ENCODE measurements at regions not wholly inside any gene's neighbourhood (a gene's known extent, or its start where the extent isn't known, plus 50 kb on each side); places are given as distances from the start of the nearest gene placed in this dataset.

GRCh38 chr18:52219102-52219501 lies 120.9 kb upstream of the DCC start (continued):
- TF ChIP-seq, protein P1, sequence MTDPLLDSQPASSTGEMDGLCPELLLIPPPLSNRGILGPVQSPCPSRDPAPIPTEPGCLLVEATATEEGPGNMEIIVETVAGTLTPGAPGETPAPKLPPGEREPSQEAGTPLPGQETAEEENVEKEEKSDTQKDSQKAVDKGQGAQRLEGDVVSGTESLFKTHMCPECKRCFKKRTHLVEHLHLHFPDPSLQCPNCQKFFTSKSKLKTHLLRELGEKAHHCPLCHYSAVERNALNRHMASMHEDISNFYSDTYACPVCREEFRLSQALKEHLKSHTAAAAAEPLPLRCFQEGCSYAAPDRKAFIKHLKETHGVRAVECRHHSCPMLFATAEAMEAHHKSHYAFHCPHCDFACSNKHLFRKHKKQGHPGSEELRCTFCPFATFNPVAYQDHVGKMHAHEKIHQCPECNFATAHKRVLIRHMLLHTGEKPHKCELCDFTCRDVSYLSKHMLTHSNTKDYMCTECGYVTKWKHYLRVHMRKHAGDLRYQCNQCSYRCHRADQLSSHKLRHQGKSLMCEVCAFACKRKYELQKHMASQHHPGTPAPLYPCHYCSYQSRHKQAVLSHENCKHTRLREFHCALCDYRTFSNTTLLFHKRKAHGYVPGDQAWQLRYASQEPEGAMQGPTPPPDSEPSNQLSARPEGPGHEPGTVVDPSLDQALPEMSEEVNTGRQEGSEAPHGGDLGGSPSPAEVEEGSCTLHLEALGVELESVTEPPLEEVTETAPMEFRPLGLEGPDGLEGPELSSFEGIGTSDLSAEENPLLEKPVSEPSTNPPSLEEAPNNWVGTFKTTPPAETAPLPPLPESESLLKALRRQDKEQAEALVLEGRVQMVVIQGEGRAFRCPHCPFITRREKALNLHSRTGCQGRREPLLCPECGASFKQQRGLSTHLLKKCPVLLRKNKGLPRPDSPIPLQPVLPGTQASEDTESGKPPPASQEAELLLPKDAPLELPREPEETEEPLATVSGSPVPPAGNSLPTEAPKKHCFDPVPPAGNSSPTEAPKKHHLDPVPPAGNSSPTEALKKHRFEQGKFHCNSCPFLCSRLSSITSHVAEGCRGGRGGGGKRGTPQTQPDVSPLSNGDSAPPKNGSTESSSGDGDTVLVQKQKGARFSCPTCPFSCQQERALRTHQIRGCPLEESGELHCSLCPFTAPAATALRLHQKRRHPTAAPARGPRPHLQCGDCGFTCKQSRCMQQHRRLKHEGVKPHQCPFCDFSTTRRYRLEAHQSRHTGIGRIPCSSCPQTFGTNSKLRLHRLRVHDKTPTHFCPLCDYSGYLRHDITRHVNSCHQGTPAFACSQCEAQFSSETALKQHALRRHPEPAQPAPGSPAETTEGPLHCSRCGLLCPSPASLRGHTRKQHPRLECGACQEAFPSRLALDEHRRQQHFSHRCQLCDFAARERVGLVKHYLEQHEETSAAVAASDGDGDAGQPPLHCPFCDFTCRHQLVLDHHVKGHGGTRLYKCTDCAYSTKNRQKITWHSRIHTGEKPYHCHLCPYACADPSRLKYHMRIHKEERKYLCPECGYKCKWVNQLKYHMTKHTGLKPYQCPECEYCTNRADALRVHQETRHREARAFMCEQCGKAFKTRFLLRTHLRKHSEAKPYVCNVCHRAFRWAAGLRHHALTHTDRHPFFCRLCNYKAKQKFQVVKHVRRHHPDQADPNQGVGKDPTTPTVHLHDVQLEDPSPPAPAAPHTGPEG (CRISPR knock-in tag; IDR thresholded peaks at IDR 0.05) = no peak

GRCh38 chr18:52220062-52220591 lies 119.9 kb upstream of the DCC start:
- no peak for FAIRE-seq

More at GRCh38 chr18:52220062-52220591, 119.9 kb upstream of the DCC start:
- ATAC-seq = no peak
- ChIA-PET POLR2A (no interaction called here), CTCF (ENCODE audit: low intra/inter-chr PET ratio, low total read pairs) (no interaction called here)
- no peaks in the 10 kb centered on the region for H3K4me1 ChIP-seq (ENCODE audit: insufficient read depth, low read length)
- H3K9me3 ChIP-seq (ENCODE audit: low read length) = peaks cover 23% of the 10 kb centered on the region; the same call in 1 of the 2 replicates
- in situ Hi-C loops (cut with HindIII; ENCODE audit: extremely low pct_ligation_motif_present, low pct_unique_long_range_greater_than_20kb) = no loop called here
- no peak for DNase-seq (ENCODE audit: low spot score)
- no peaks in the 10 kb centered on the region for H3K36me3 ChIP-seq (replicated peaks in 1 of 2; ENCODE audit: control insufficient read depth in 1 of 2, insufficient read depth in 2 of 2, low read length in 2 of 2)
- no peak overlapping the region for H3K27ac ChIP-seq (ENCODE audit: extremely low read length, insufficient read depth, low read length)
- no peak overlapping the region for H3K9ac ChIP-seq (ENCODE audit: insufficient read depth, low read depth, low read length)
- no peaks in the 10 kb centered on the region for H3K27me3 ChIP-seq (ENCODE audit: control insufficient read depth in 1 of 2, insufficient read depth in 2 of 2, low read length in 2 of 2)
- H4K20me1 ChIP-seq (ENCODE audit: insufficient read depth, low read length) = no peaks in the 10 kb centered on the region
- TF ChIP-seq, protein P2, sequence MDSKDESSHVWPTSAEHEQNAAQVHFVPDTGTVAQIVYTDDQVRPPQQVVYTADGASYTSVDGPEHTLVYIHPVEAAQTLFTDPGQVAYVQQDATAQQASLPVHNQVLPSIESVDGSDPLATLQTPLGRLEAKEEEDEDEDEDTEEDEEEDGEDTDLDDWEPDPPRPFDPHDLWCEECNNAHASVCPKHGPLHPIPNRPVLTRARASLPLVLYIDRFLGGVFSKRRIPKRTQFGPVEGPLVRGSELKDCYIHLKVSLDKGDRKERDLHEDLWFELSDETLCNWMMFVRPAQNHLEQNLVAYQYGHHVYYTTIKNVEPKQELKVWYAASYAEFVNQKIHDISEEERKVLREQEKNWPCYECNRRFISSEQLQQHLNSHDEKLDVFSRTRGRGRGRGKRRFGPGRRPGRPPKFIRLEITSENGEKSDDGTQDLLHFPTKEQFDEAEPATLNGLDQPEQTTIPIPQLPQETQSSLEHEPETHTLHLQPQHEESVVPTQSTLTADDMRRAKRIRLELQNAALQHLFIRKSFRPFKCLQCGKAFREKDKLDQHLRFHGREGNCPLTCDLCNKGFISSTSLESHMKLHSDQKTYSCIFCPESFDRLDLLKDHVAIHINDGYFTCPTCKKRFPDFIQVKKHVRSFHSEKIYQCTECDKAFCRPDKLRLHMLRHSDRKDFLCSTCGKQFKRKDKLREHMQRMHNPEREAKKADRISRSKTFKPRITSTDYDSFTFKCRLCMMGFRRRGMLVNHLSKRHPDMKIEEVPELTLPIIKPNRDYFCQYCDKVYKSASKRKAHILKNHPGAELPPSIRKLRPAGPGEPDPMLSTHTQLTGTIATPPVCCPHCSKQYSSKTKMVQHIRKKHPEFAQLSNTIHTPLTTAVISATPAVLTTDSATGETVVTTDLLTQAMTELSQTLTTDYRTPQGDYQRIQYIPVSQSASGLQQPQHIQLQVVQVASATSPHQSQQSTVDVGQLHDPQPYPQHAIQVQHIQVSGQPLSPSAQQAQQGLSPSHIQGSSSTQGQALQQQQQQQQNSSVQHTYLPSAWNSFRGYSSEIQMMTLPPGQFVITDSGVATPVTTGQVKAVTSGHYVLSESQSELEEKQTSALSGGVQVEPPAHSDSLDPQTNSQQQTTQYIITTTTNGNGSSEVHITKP (CRISPR knock-in tag; IDR thresholded peaks at IDR 0.05; ENCODE audit: low read depth) = no peak
- TF ChIP-seq NFATC3 (CRISPR knock-in tag; IDR thresholded peaks at IDR 0.05) (no peak), SRF (IDR thresholded peaks at IDR 0.05; ENCODE audit: low read depth, low read length) (no peak), RELA (CRISPR knock-in tag; IDR thresholded peaks at IDR 0.05) (no peak), HOXA3 (CRISPR knock-in tag; IDR thresholded peaks at IDR 0.05) (no peak), MYNN (CRISPR knock-in tag; IDR thresholded peaks at IDR 0.05; ENCODE audit: low read depth) (no peak), ZNF629 (CRISPR knock-in tag; conservative IDR thresholded peaks at IDR 0.05) (no peak), SKI (IDR thresholded peaks at IDR 0.05; ENCODE audit: partially characterized antibody) (no peak), ZNF501 (CRISPR knock-in tag; IDR thresholded peaks at IDR 0.05) (no peak), CHD4 (IDR thresholded peaks at IDR 0.05; ENCODE audit: borderline replicate concordance, low read length) (no peak), ZNF20 (CRISPR knock-in tag; IDR thresholded peaks at IDR 0.05) (no peak)
- no peak overlapping the region for H3K4me2 ChIP-seq (ENCODE audit: low read depth, low read length)
- no peak overlapping the region for H3K4me3 ChIP-seq (replicated peaks in 1 of 3; ENCODE audit: insufficient read depth in 1 of 3, low read depth in 2 of 3, low read length in 3 of 3)
- no TSS peak for BruUV-seq (replicated peaks)
- intact Hi-C loops (cut with micrococcal nuclease; ENCODE audit: unreplicated experiment) = no loop called here
- H3K79me2 ChIP-seq (ENCODE audit: insufficient read depth, low read length) = no peaks in the 10 kb centered on the region
- 39% methylated on average over 1 of the region's 1 CpG for whole genome bisulfite sequencing (ENCODE audit: low lambda C conversion rate)
- no peak overlapping the region for H2AFZ ChIP-seq (ENCODE audit: low read length)

Measured in HepG2 (cell line).